ENCODE measurements at regions not wholly inside any gene's neighbourhood (a gene's known extent, or its start where the extent isn't known, plus 50 kb on each side); places are given as distances from the start of the nearest gene placed in this dataset.

DNA sequence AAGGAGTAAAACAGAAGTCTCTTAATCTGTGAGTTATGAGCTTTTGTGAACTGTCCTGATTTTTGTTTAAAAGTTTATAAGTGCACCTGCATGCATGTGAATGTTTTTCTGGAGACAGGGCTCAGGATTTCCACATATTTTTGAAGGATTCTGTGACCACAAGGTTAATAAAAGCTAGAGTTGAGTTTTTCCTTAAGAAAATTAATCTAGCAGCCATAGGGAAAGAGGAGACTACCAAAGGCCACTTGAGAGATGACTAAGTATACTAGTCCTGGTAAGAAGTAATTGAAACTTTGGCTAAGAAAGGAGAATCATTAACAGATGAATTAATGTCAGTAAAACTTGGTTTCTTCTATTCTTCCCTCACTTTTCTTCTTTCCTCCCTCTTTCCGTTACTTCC lies 176.8 kb upstream of the EPHA3 start:
- intact Hi-C loops (cut with micrococcal nuclease), result no loop called here
- DNase-seq, result no peak
- no peak overlapping the region for H3K27ac ChIP-seq (replicated peaks)

DNA sequence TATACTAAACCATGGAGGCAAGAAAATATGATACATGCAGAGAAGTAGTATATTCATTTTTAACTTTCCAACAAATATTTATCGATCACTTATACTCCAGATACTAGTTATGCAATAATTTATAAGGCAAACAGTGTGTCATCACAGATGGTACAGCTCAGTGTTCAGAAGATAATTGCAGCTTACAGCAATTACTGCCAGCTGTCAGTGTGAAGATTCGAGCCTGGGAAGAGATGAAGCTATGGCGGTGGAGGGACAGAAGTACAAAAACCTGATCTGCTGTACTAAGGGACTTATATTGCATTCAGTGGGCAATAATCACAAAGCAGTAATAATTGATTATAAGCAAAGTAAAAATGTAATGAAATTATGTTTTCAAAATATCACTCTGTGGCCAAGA lies 170.6 kb upstream of the EPHA3 start:
- no peaks in the 10 kb centered on the region for H3K27me3 ChIP-seq (ENCODE audit: low read depth)
- no peak overlapping the region for H3K4me3 ChIP-seq
- no peak overlapping the region for H3K27ac ChIP-seq (replicated peaks)
- no peaks in the 10 kb centered on the region for H3K36me3 ChIP-seq
- H3K9me3 ChIP-seq (replicated peaks), result no peaks in the 10 kb centered on the region
- H3K4me1 ChIP-seq, result no peaks in the 10 kb centered on the region
- no peak for DNase-seq
- TF ChIP-seq, protein P1, sequence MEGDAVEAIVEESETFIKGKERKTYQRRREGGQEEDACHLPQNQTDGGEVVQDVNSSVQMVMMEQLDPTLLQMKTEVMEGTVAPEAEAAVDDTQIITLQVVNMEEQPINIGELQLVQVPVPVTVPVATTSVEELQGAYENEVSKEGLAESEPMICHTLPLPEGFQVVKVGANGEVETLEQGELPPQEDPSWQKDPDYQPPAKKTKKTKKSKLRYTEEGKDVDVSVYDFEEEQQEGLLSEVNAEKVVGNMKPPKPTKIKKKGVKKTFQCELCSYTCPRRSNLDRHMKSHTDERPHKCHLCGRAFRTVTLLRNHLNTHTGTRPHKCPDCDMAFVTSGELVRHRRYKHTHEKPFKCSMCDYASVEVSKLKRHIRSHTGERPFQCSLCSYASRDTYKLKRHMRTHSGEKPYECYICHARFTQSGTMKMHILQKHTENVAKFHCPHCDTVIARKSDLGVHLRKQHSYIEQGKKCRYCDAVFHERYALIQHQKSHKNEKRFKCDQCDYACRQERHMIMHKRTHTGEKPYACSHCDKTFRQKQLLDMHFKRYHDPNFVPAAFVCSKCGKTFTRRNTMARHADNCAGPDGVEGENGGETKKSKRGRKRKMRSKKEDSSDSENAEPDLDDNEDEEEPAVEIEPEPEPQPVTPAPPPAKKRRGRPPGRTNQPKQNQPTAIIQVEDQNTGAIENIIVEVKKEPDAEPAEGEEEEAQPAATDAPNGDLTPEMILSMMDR (IDR thresholded peaks at IDR 0.05; ENCODE audit: borderline replicate concordance), result no peak
- intact Hi-C loops (cut with micrococcal nuclease), result no loop called here

More for the DNA sequence above, 176.8 kb upstream of the EPHA3 start:
- Histone ChIP-seq H3K4me3 (no peak overlapping the region), H3K36me3 (no peaks in the 10 kb centered on the region), H3K4me1 (no peaks in the 10 kb centered on the region), H3K27me3 (ENCODE audit: low read depth) (no peaks in the 10 kb centered on the region), H3K9me3 (replicated peaks) (no peaks in the 10 kb centered on the region)
- TF ChIP-seq, protein P1 (IDR thresholded peaks at IDR 0.05; ENCODE audit: borderline replicate concordance), result no peak

- no peaks in the 10 kb centered on the region for H3K27me3 ChIP-seq (ENCODE audit: low read depth)
- no peak overlapping the region for H3K27ac ChIP-seq (replicated peaks)
- intact Hi-C loops (cut with micrococcal nuclease), result no loop called here
- TF ChIP-seq, protein P1 (IDR thresholded peaks at IDR 0.05; ENCODE audit: borderline replicate concordance), result no peak
- no peaks in the 10 kb centered on the region for H3K36me3 ChIP-seq
- H3K4me1 ChIP-seq, result no peaks in the 10 kb centered on the region
- H3K9me3 ChIP-seq (replicated peaks), result no peaks in the 10 kb centered on the region
- no peak overlapping the region for H3K4me3 ChIP-seq
- no peak for DNase-seq
These were observed 167.1 kb upstream of the EPHA3 start for GRCh38 chr3:88940296-88940695.

- DNase-seq, result no peak
- Histone ChIP-seq H3K4me3 (no peak overlapping the region), H3K27me3 (ENCODE audit: low read depth) (no peaks in the 10 kb centered on the region), H3K4me1 (no peaks in the 10 kb centered on the region), H3K36me3 (no peaks in the 10 kb centered on the region), H3K27ac (replicated peaks) (no peak overlapping the region), H3K9me3 (replicated peaks) (no peaks in the 10 kb centered on the region)
- TF ChIP-seq, protein P1 (IDR thresholded peaks at IDR 0.05; ENCODE audit: borderline replicate concordance), result no peak
- intact Hi-C loops (cut with micrococcal nuclease), result no loop called here
These were observed 160.4 kb upstream of the EPHA3 start for GRCh38 chr3:88947013-88947412.

DNA sequence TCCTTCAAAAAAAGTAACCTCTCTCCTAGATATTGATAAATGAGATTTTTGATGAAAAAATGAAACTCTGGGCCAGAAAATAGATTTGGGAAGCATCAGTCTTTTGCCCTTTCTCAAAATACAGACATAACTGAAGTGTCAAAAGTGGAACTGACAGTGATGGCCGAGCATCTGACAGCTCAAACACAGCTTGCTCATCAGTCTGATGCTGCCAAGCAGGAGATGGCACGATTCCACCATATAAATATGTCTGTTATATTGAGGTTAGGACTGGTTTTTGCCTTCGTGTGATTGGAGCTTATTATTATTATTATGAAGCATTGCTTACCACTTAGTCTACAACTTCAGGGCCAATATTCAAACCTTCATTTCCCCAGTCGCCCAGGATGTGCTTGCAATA lies 152.6 kb upstream of the EPHA3 start:
- intact Hi-C loops (cut with micrococcal nuclease), result no loop called here
- Histone ChIP-seq H3K27me3 (ENCODE audit: low read depth) (no peaks in the 10 kb centered on the region), H3K4me1 (peaks cover 11% of the 10 kb centered on the region), H3K9me3 (replicated peaks) (no peaks in the 10 kb centered on the region), H3K27ac (replicated peaks) (no peak overlapping the region), H3K4me3 (no peak overlapping the region), H3K36me3 (no peaks in the 10 kb centered on the region)
- DNase-seq, result no peak
- TF ChIP-seq, protein P1 (IDR thresholded peaks at IDR 0.05; ENCODE audit: borderline replicate concordance), result no peak

DNA sequence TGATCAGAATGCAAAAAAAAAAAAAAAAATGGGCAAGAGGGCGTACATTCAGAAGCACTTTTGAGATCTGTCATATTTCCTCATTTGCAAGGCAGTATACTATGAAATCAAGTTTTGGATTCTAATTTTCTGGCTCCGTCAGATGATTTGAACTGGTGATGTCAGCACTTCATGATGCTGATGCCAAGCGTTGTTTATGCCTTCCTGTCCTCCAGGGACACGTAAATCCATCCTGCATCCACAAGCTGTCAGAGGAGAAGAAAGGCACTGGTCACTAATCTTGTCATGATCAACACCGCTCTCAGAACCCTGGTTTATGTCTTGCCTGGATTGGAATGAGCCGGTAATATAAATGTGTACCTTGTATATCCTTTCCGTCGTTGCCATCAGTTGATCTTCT lies 152.1 kb upstream of the EPHA3 start:
- H3K27ac ChIP-seq (replicated peaks), result no peak overlapping the region
- intact Hi-C loops (cut with micrococcal nuclease), result no loop called here
- no peak overlapping the region for H3K4me3 ChIP-seq
- TF ChIP-seq, protein P1 (IDR thresholded peaks at IDR 0.05; ENCODE audit: borderline replicate concordance), result no peak
- peaks cover 11% of the 10 kb centered on the region for H3K4me1 ChIP-seq
- no peaks in the 10 kb centered on the region for H3K36me3 ChIP-seq
- H3K27me3 ChIP-seq (ENCODE audit: low read depth), result no peaks in the 10 kb centered on the region
- DNase-seq, result no peak
- H3K9me3 ChIP-seq (replicated peaks), result no peaks in the 10 kb centered on the region
